ENCODE measurements at regions not wholly inside any gene's neighbourhood (a gene's known extent, or its start where the extent isn't known, plus 50 kb on each side); places are given as distances from the start of the nearest gene placed in this dataset.
A peak's percentile ranks its signal among the peaks of the same experiment; 100 is the strongest.
"Not testable (repeated sequence)": the region's sequence is repeated elsewhere in the genome, so short reads cannot be mapped to it uniquely, and the experiment has no call there.

GRCh38 chr6:135114355-135115145 is 59.9 kb upstream of the HBS1L start:
- no peak overlapping the region for H3K27ac Mint-ChIP-seq (ENCODE audit: unreplicated experiment)
- no peak for TF ChIP-seq CTCF (IDR thresholded peaks at IDR 0.05; ENCODE audit: unreplicated experiment)
- H3K36me3 Mint-ChIP-seq (ENCODE audit: low read depth, unreplicated experiment): no peaks in the 10 kb centered on the region
- no peak for DNase-seq (ENCODE audit: low spot score)
- H3K27me3 Mint-ChIP-seq (ENCODE audit: unreplicated experiment): no peaks in the 10 kb centered on the region
- peaks cover 11% of the 10 kb centered on the region for H3K4me1 Mint-ChIP-seq (ENCODE audit: unreplicated experiment)
- no peaks in the 10 kb centered on the region for H3K9me3 Mint-ChIP-seq (ENCODE audit: unreplicated experiment)
- no peak overlapping the region for H3K4me3 Mint-ChIP-seq (ENCODE audit: unreplicated experiment)

GRCh38 chr6:135113860-135114259 is 59.2 kb upstream of the HBS1L start:
- TF ChIP-seq CTCF (IDR thresholded peaks at IDR 0.05; ENCODE audit: unreplicated experiment): no peak
- H3K9me3 Mint-ChIP-seq (ENCODE audit: unreplicated experiment): no peaks in the 10 kb centered on the region
- no peak overlapping the region for H3K4me3 Mint-ChIP-seq (ENCODE audit: unreplicated experiment)

GRCh38 chr6:135112951-135113350 is 58.3 kb upstream of the HBS1L start:
- not testable (repeated sequence) for H3K4me3 Mint-ChIP-seq (ENCODE audit: unreplicated experiment); H3K36me3 Mint-ChIP-seq (ENCODE audit: low read depth, unreplicated experiment); DNase-seq (ENCODE audit: low spot score); H3K27ac Mint-ChIP-seq (ENCODE audit: unreplicated experiment); H3K9me3 Mint-ChIP-seq (ENCODE audit: unreplicated experiment); H3K27me3 Mint-ChIP-seq (ENCODE audit: unreplicated experiment)
- peaks cover 19% of the 10 kb centered on the region for H3K4me1 Mint-ChIP-seq (ENCODE audit: unreplicated experiment)

More at GRCh38 chr6:135113860-135114259, 59.2 kb upstream of the HBS1L start:
- DNase-seq (ENCODE audit: low spot score): no peak
- H3K27ac Mint-ChIP-seq (ENCODE audit: unreplicated experiment): no peak overlapping the region
- peaks cover 14% of the 10 kb centered on the region for H3K4me1 Mint-ChIP-seq (ENCODE audit: unreplicated experiment)
- no peaks in the 10 kb centered on the region for H3K36me3 Mint-ChIP-seq (ENCODE audit: low read depth, unreplicated experiment)
- H3K27me3 Mint-ChIP-seq (ENCODE audit: unreplicated experiment): no peaks in the 10 kb centered on the region

GRCh38 chr6:135110261-135110781 is 55.7 kb upstream of the HBS1L start:
- not testable (repeated sequence) for H3K27me3 Mint-ChIP-seq (ENCODE audit: unreplicated experiment); H3K4me3 Mint-ChIP-seq (ENCODE audit: unreplicated experiment); H3K9me3 Mint-ChIP-seq (ENCODE audit: unreplicated experiment); DNase-seq (ENCODE audit: low spot score); H3K36me3 Mint-ChIP-seq (ENCODE audit: low read depth, unreplicated experiment)
- Mint-ChIP-seq H3K27ac (ENCODE audit: unreplicated experiment) (peak overlapping the region; percentile 14), H3K4me1 (ENCODE audit: unreplicated experiment) (peaks cover 19% of the 10 kb centered on the region)

- H3K36me3 Mint-ChIP-seq (ENCODE audit: low read depth, unreplicated experiment): no peaks in the 10 kb centered on the region
These were observed 55.1 kb upstream of the HBS1L start for GRCh38 chr6:135109761-135110160.

More at GRCh38 chr6:135109761-135110160, 55.1 kb upstream of the HBS1L start:
- Mint-ChIP-seq H3K9me3 (ENCODE audit: unreplicated experiment) (no peaks in the 10 kb centered on the region), H3K27ac (ENCODE audit: unreplicated experiment) (peak overlapping the region; percentile 14), H3K4me1 (ENCODE audit: unreplicated experiment) (peaks cover 19% of the 10 kb centered on the region), H3K27me3 (ENCODE audit: unreplicated experiment) (no peaks in the 10 kb centered on the region), H3K4me3 (ENCODE audit: unreplicated experiment) (no peak overlapping the region)
- no peak for TF ChIP-seq CTCF (IDR thresholded peaks at IDR 0.05; ENCODE audit: unreplicated experiment)
- no peak for DNase-seq (ENCODE audit: low spot score)

Data from endothelial cell (in vitro differentiated cells).